Activated gamma-delta T cell treated with Interleukin-2 at 50 U/mL for 16 hours (primary cell): ENCODE measurements at regions not wholly inside any gene's neighbourhood (a gene's known extent, or its start where the extent isn't known, plus 50 kb on each side); places are given as distances from the start of the nearest gene placed in this dataset.
A peak's percentile ranks its signal among the peaks of the same experiment; 100 is the strongest.
"Not testable (repeated sequence)": the region's sequence is repeated elsewhere in the genome, so short reads cannot be mapped to it uniquely, and the experiment has no call there.

Experiments used
- DNase-seq: peaks from one replicate; pipeline ENCODE4 v3.0.0-alpha.2; 2020

DNA sequence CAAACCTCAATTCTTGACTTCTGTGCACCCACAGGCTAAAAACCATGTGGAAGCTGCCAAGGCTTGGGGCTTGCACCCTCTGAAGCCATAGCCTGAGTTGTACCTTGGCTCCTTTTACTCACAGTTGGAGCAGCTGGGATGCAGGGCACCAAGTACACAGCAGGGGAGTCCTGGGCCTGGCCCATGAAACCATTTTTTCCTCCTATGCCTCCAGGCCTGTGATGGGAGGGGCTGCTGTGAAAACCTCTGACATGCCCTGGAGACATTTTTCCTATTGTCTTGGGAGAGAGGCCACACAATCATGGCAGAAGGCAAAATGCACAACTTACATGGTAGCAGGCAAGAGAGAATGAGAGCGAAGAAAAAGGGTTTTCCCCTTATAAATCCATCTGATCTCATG is 568.6 kb downstream of the SMARCA1 start:
- DNase-seq, result not testable (repeated sequence)

GRCh38 chrX:128931071-128931470 is 592.2 kb downstream of the SMARCA1 start:
- DNase-seq, result no peak

- DNase-seq, result no peak
These were observed 593.8 kb downstream of the SMARCA1 start for GRCh38 chrX:128929271-128930057.

DNA sequence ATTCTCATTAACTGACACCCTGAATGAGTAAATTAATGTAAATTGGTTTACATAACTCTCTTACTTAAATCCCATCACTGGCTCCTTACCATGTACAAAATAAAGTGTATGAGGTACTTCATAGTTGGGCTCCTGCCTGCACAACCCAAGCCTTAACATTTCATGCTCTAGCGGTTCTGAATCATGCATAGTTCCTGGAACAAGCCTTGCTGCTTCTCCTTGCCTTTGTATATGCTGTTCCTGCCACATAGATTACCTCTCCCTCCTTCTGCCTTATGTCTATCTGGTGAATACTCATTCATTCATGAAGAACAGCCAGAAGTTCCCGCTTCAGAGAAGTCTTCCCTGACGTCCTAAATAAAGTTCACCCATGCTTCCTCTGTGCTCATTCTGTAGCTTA is 594.7 kb downstream of the SMARCA1 start:
- no peak for DNase-seq

GRCh38 chrX:128927363-128927762 is 595.9 kb downstream of the SMARCA1 start:
- no peak for DNase-seq

DNA sequence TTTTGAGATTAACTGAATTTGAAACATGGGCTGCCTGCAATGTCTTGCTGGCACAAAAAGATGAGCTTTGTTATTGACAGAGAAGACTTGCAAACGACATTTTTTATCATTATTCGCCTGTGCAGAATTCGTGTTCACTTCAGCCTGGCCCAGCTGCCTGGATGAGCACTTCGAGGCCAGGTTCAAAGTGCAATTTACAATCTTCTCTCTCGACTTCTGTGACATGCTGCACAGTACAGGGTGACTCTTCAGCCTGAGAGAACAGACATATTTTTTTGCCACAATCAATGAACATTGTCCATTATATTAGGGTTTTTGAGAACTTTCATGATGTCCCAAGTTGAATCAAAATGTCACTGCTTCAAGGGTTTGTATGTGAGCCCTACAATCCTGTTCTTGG is 616.5 kb downstream of the SMARCA1 start:
- DNase-seq, result no peak

- DNase-seq, result no peak
These were observed 622.3 kb downstream of the SMARCA1 start for GRCh38 chrX:128901018-128901417.

GRCh38 chrX:128897621-128898020 is 625.7 kb downstream of the SMARCA1 start:
- DNase-seq, result no peak

DNA sequence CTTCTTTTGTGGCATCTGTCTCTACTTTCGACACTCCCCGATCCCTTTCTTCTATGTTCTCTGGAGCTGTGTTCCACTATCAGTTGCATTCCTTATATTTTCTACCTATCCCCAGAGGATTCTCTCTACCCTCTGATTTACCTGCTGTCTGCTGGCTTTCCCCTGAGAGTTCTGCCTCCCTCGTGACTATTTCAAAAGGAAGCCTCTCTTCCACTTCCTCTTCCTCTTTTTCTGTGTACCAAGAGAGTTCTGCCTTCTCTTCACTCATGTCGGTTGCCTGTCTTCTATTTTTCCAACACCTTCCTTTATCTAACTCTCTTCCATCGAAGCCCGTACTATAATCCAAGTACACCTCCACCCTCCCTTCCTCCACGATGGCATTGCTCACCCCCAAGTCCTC is 631.7 kb downstream of the SMARCA1 start:
- no peak for DNase-seq

DNA sequence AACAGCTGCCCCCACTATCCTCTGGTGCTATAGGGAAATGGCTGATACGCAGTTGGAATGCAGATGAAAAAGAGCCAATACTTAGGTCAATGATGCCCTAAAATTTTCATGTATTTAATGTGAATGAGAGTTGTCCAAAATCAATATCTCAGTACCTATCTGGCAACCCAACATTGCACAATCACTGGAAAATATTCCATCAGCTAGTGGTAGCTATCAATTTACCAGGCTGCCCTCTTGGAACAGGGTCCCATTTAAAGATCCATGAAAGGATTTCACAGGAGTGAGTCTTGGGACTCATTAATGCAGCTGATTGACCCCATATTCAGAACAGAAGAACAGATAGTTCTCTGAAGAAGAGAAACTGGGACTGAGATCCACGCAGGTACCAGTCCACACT is 638.9 kb downstream of the SMARCA1 start:
- no peak for DNase-seq

- no peak for DNase-seq
These were observed 639.6 kb downstream of the SMARCA1 start for GRCh38 chrX:128883650-128884049.

DNA sequence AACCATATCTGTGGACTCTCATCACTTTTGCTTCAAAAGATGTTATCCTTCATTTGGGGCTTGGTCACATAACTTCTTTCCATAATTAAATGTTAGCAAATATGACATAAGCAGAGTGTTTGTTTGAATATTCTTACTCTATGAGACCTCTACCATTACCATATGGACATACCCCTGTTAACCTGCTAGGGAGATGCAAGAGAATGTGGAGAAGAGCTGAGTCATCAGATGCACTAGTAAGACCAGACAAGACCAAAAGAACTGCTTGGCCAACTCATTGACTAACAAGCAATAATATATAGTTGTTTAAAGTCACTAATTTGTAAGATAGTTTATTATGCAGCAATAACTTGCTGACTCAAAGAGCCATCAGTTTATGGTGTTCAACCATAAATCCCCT is 652.9 kb downstream of the SMARCA1 start:
- DNase-seq, result no peak

- no peak for DNase-seq
These were observed 660.7 kb downstream of the SMARCA1 start for GRCh38 chrX:128862557-128862956.

DNA sequence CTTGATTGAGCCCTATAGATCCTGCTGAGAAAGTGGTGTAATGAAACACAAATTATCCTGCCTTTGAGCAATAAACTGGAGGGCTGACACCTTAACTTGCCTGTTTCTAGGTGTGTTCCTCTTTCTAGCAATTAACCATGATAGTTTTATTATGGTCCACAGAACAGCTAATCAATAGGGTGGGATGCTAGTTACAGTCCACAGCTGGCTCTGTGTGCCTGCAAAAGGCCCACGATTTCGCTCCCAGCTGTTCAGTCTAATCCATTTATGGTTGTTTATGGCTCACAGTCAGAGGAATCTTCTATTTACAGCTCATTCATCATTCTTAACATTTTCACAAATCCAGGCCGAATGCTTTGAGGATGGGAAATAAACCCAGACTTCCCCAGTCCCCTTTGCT is 674.9 kb downstream of the SMARCA1 start:
- DNase-seq, result no peak

DNA sequence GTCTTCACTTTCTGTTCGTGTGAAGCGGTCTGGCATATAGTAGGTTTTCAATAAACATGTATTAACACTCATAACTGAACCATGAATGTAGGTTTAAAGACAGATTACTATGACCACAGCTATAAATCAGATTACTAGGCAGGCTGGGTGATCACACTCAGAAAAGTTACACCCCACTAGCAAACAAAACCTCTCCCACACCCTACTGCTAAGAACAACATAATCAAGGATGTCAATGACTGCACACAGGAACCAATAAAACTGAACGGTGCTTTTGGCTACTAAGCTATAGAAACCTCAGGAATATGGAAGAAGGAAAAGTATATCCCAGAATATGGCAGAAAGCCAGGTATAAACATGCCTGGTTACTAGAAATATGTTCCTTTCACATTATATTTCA is 676.9 kb downstream of the SMARCA1 start:
- no peak for DNase-seq

GRCh38 chrX:128818690-128819089 is 704.6 kb downstream of the SMARCA1 start:
- DNase-seq, result no peak

DNA sequence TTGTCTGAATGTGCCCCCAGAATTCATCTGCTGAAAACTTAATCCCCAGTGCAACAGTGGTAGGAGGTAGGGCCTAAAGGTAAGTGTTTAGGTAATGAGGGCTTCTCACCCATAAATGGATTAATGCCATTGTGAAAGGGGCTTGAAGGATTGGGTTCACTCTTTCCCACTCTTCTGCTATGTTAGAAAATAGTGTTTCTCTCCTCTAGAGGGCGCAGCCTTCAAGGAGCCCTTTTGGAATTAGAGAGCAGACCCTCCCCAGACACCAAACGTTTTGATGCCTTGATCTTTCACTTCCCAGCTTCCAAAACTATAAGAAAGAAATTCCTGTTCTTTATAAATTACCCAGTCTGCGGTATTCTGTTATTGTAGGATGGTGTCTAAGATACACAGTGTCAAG is 706.4 kb downstream of the SMARCA1 start:
- no peak for DNase-seq

DNA sequence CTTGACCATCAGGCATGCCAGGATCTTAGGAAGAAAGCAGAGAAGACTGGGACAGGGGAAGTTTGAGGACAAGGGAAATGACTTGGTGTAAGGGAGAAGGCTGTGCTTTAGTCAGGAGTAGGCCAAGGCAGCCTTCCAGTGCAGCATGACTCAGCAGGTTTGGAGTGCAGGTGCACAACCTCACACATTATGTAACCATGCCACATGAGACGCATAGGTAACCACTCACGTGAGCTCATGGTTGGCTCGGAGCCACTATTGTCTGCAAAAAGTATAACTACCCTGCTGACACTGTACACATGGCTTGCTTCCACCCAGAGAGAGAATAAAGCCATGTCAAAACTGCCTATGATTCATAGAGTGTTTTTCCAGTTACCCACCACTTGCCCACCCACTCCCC is 715.9 kb downstream of the SMARCA1 start:
- DNase-seq, result no peak

DNA sequence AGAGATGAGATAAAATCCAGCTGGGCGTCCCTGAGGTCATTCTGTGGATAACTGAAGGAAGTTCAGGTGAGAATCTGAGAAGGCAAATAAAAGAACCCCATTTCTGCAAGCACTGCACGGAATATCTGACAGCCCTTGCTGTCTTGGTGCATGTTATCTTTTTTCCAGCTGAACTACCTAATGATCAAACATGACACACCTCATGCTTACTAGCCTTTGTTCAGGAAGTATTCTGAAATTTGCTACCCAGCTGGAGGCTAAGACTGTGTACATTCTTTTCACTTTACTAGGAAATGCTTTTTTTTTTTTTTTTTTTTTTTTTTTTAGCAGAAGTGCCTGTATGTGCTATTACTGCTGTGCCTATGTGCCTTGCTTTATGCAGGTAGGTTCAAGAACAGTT is 718.1 kb downstream of the SMARCA1 start:
- no peak for DNase-seq

- no peak for DNase-seq
These were observed 718.5 kb downstream of the SMARCA1 start for GRCh38 chrX:128804828-128805227.

- DNase-seq, result no peak
These were observed 723.2 kb downstream of the SMARCA1 start for GRCh38 chrX:128800138-128800537.

- DNase-seq, result not testable (repeated sequence)
These were observed 730.9 kb upstream of the ACTRT1 start for GRCh38 chrX:128783139-128783538.

GRCh38 chrX:128781506-128781905 is 729.3 kb upstream of the ACTRT1 start:
- peak; percentile 5 for DNase-seq

- no peak for DNase-seq
These were observed 728.7 kb upstream of the ACTRT1 start for GRCh38 chrX:128780934-128781333.

- DNase-seq, result no peak
These were observed 717.3 kb upstream of the ACTRT1 start for GRCh38 chrX:128769495-128769894.
